ENCODE measurements at regions not wholly inside any gene's neighbourhood (a gene's known extent, or its start where the extent isn't known, plus 50 kb on each side); places are given as distances from the start of the nearest gene placed in this dataset.
A peak's percentile ranks its signal among the peaks of the same experiment; 100 is the strongest.

GRCh38 chr1:228884615-228885566 lies 149.6 kb downstream of the RHOU start (continued):
- TF ChIP-seq ZNF510 (CRISPR knock-in tag; IDR thresholded peaks at IDR 0.05; ENCODE audit: low read depth) = no peak
- TF ChIP-seq IRF1 (CRISPR knock-in tag; IDR thresholded peaks at IDR 0.05; ENCODE audit: low read depth) = no peak
- TF ChIP-seq ZNF335 (CRISPR knock-in tag; IDR thresholded peaks at IDR 0.05) = no peak
- TF ChIP-seq HOXD1 (CRISPR knock-in tag; IDR thresholded peaks at IDR 0.05) = 0 out of 2 replicates have a peak, but pooled peaks have one; percentile 24
- TF ChIP-seq PHF21A (CRISPR knock-in tag; IDR thresholded peaks at IDR 0.05) = peak; percentile 68; the same call in 1 of the 2 replicates
- peak in 1 of 2 experiments; percentile 73; a peak in 2 of 4 replicates for TF ChIP-seq EP300 (IDR thresholded peaks at IDR 0.05; ENCODE audit: low read depth in 2 of 2, low read length in 2 of 2)
- TF ChIP-seq EP300 (CRISPR knock-in tag; IDR thresholded peaks at IDR 0.05; ENCODE audit: borderline replicate concordance) = no peak
- peak; percentile 57; the same call in 1 of the 2 replicates for TF ChIP-seq PITX1 (CRISPR knock-in tag; IDR thresholded peaks at IDR 0.05)
- peak; percentile 37 for TF ChIP-seq STAG1 (CRISPR knock-in tag; IDR thresholded peaks at IDR 0.05)
- peak; percentile 65; the same call in 1 of the 2 replicates for TF ChIP-seq ZNF609 (CRISPR knock-in tag; IDR thresholded peaks at IDR 0.05; ENCODE audit: borderline replicate concordance)
- 0 out of 2 replicates have a peak, but pooled peaks have one; percentile 47 for TF ChIP-seq MBD4 (IDR thresholded peaks at IDR 0.05; ENCODE audit: borderline replicate concordance, low read length)
- TF ChIP-seq ZNF317 (CRISPR knock-in tag; IDR thresholded peaks at IDR 0.05) = no peak
- TF ChIP-seq ZNF124 (CRISPR knock-in tag; IDR thresholded peaks at IDR 0.05) = no peak
- TF ChIP-seq ASH2L (IDR thresholded peaks at IDR 0.05; ENCODE audit: insufficient read length, low read depth, low read length) = peak; percentile 41
- TF ChIP-seq PPARG (CRISPR knock-in tag; conservative IDR thresholded peaks at IDR 0.05) = peak; percentile 83
- TF ChIP-seq ZNF430 (CRISPR knock-in tag; IDR thresholded peaks at IDR 0.05) = 0 out of 2 replicates have a peak, but pooled peaks have one; percentile 22
- TF ChIP-seq CREB1 (IDR thresholded peaks at IDR 0.05) = no peak
- TF ChIP-seq CREB1 (CRISPR knock-in tag; IDR thresholded peaks at IDR 0.05) = peak; percentile 35; the same call in 1 of the 2 replicates
- TF ChIP-seq SIX1 (CRISPR knock-in tag; IDR thresholded peaks at IDR 0.05; ENCODE audit: borderline replicate concordance) = 0 out of 2 replicates have a peak, but pooled peaks have one; percentile 33
- no peak for TF ChIP-seq ZNF235 (CRISPR knock-in tag; IDR thresholded peaks at IDR 0.05; ENCODE audit: borderline replicate concordance)
- TF ChIP-seq ZNF629 (CRISPR knock-in tag; conservative IDR thresholded peaks at IDR 0.05) = no peak
- no peak for TF ChIP-seq SRSF1 (optimal IDR thresholded peaks at IDR 0.05; ENCODE audit: low read depth, low read length)
- no peak for TF ChIP-seq PAF1 (CRISPR knock-in tag; IDR thresholded peaks at IDR 0.05)
- TF ChIP-seq SNAPC2 (CRISPR knock-in tag; IDR thresholded peaks at IDR 0.05) = no peak
- TF ChIP-seq KDM5B (CRISPR knock-in tag; IDR thresholded peaks at IDR 0.05; ENCODE audit: borderline replicate concordance) = no peak
- no peak for TF ChIP-seq SMAD3 (CRISPR knock-in tag; IDR thresholded peaks at IDR 0.05)

Measured in HepG2 (cell line).